Medulla oblongata (tissue), 1 donor: ENCODE measurements at regions not wholly inside any gene's neighbourhood (a gene's known extent, or its start where the extent isn't known, plus 50 kb on each side); places are given as distances from the start of the nearest gene placed in this dataset.

Experiments used
- DNase-seq: peaks from one replicate; pipeline ENCODE4 v3.0.0-alpha.2; 2015; ENCODE audit errors: extremely low spot score

DNA sequence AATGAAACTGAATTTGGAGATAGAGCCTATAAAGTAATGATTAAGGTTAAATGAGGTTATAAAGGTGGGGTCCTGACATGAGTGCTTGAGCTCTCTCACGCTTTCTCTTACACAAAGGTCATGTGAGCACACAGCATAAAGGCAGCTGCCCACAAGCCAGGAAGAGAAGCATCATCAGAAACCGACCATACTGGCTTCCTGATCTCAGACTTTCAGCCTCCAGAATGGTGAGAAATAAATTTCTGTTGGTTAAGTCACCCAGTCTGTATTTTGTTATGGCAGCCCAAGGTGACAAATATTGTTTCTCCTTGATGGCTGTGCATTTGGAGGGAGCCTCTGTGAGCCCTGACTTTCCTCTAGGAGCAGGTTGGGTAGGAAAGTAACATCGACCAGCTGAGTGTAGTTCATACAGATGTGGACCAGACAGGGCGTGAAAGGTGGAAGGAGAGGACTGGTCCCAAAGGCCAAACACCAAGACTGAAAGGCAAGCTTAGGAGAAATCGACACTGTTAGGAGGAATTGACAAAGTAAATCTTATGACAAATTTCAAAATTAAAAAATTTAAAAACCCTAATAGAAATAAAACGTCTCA is 97.6 kb upstream of the SLC38A2 start:
- DNase-seq = no peak

DNA sequence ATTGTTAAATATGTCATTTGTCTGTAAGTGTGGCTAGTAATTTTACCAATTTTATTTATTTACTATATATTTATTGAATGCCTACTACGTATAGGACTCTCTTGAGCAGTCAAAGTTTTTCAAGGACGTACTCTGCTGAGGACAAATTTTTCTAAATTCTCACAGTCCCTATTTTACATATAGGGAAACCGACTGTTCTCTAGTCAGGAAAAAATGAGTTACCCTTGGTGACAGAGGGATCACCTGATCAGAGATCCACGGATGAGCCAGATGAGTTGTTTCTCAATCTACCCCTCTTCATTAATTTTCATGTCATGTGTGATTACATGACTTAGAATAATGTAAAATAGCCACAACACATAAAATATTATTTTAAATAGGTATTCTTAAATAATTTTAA is 96.2 kb upstream of the SLC38A2 start:
- DNase-seq = no peak

DNA sequence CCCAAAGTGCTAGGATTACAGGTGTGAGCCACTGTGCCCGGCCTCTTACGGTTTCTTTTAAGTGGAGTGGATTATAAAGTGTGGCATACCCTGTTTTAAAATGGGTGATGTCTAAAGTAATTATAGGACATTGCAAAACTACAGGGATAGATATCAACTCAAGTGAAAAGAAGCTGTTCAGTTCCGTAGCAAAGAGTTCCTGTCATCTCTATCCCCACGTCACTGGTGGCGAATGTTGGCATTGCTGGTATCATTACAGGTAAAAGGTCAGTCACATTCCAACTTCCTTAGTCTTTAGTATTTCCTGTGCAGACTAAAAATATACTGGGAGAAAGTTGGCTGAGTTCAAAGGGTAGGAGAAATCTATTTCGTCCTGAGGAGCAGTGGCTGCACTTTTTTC is 95.6 kb upstream of the SLC38A2 start:
- no peak for DNase-seq

DNA sequence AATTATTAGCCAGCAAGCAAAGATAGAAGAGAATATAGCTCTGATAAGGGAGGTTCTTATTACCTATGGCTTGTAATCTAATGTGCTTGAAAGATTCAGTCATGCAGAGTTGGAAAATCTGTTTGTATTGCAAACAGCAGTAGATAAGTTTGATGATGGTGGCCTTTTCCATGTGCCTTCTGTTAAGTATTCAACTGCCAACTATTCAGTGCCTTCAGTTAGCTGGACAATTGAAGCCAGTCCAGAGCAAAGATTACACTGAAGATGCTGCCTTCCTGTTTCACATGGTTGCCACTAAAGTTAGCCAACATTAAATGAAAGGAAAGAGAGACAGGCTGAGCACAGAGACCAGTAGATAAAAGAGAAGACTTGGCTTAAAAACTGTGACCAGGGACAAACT is 92.7 kb upstream of the SLC38A2 start:
- DNase-seq = no peak

DNA sequence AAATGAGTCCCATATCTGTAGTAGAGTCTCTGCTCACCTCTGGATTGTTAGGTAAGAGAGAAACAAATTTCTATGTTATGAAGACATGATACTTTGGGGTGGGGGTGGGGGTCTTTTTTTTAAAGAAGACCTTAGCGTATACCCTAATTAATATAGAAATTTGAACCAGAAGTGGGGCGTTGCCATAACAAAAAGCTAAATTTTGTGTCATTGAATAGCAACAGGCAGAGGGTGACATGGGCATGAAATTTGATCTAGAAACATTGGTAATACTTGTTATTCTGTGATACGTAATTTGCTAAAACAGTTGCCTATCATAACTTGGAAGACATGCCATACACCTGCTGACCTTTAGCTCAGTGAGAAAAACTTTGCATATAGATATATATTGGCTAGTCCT is 92.3 kb upstream of the SLC38A2 start:
- DNase-seq = no peak

DNA sequence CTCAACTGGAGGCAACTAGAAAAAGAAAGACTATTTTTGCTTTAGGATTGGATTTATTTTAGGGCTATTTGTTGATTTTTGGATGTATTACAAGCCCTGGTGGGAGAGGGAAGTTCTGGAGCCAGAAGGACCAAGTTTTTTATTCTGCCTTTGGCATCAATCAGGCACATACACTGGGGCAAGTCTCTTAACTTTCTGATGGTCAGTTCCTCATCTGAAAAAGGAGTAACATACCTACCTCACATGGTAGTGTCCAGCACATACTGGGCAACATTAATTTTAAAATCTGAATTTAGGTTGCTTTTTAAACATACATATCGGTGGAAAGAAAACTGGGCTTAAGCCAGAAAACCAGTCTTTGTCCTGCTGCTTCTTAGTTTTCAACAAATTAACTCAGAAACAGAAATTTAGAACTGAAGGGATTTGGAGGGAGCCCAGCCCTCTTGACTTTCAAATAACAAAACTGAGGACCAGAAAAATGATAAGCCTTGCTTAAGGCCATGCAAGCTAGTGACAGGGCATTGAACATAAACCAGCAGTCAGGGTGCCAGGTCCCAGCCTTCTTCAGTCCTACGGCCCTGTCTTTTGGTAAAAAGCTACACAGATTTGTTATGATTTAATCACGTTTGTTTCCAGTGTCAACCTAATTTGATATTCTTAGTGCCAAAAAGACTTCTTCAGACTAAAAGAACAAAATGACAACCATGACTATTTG is 90.2 kb upstream of the SLC38A2 start:
- peak; percentile 23 for DNase-seq

DNA sequence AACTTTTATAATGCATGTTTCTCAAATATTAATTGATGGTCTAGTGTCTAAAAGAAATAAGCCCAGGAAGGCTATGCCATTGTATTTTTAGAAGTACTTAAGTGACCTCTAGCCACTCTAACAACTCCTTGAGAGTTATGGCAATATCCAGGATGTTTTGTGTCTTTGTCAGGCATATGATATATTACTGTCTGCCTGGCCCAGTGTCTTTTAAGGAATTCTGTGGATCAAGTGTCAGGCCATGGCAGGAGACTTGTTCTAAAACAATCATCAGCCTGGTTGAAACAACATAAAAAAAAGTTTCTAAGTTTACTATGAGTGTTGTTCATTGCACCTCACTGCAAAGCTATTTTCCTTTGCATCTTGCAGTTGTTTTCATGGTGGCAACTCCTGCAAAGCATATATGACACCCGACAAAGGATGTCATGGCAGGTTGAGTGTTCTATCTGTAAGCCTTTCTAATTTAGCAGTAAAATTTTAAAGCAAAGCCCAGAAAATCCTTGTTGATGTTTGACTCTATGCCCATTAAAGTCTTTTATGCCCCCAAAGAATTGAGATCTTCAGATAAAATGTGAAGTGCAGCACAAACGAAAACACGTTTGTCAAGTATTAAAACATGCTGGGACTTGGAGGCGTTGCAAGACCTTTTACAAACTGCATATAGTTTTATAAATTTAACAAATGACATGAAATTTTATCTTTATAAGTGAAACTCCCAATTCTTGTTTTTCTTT is 89.5 kb upstream of the SLC38A2 start:
- DNase-seq = no peak

DNA sequence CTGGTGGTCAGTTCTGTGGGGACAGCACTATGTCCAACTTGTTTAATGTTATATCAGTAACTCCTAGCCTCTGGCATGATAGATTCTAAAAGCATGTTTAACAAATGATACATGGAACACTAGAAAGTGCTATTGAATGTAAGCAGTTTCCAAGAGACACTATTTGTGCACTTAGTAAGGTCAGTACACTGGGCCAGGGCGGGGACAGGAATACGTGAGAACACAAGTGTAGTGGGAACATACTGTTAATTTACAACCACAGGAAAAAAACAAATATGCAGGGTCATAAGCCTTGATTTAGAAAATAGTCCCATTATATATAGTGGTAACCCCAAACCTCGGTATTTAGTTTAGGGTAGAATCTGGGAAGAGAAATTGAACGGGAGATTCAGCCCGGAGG is 88.9 kb upstream of the SLC38A2 start:
- no peak for DNase-seq

DNA sequence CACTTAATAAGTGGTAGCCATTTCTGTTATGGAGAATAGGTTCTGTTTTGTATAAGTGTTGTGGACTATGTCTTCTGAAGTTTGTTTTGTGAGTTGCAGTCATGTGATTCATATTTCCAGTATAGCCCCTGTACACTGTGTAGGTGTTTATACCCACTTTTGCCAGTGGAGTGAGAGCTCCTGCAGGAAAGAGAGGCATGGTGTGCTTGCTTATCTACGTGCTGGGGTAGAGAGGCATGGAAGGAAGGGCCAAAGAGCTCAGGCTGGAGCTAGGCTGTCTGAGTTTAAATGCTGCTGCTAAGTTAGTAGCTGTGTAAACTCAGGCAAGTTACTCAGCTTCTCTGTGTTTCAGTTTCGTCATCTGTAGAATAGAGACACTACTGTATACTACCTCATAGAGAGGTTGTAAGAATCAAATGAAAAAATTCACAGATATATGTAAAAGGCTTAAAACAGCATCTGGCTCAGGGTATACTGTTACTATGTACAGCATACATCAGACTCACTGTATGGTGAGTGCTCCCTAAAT is 88.2 kb upstream of the SLC38A2 start:
- no peak for DNase-seq

DNA sequence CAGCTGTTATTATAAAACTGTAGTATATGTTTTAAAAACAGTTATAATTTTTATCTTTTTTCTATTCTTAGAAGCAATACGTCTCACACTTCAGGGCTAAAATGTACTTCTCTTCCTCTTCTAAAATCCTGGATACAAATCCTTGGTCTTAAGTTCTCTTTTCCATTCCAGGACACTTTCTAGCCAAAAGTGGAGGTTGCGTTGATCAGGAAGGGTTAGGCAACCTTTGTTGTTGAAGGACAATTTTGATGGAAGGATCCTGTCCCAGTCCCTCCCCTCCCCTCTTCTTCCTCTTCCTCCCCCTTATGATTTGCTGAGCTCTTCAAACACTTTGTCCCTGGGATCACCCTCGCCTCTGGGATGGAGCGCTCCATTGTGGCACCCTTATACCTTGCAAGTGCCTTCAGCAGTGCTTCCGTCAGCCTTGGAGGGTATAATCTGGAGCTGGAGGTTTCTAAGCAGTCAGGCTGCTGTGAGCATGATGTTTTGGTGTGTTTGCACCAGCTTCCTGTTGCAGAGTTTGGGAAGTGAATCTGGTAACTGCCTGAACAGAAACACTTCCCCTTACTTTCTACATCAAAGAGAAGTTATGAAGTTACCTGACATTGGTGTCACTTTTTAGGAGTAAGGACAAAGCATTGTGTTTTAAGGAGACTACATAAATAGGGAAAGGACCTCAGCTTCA is 87.4 kb upstream of the SLC38A2 start:
- peak; percentile 65 for DNase-seq

DNA sequence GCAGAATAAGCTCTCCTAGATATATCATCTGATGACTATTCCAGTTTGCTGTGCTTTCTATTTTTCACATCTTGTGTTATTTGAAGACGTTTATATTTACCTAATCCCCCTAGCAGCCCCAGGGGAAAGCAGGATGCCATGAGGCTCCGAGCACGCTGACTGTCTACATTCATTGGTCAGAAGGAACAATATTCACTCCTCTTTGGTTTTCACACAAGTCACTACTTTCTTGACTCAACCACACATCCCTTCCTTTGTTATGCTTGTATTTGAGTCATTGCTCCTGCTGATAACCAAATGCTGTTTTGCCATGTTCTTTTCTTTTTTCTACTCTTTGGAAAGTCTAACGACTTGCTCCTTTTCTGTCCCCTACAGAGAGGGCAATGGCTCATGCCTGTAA is 86.5 kb upstream of the SLC38A2 start:
- no peak for DNase-seq

DNA sequence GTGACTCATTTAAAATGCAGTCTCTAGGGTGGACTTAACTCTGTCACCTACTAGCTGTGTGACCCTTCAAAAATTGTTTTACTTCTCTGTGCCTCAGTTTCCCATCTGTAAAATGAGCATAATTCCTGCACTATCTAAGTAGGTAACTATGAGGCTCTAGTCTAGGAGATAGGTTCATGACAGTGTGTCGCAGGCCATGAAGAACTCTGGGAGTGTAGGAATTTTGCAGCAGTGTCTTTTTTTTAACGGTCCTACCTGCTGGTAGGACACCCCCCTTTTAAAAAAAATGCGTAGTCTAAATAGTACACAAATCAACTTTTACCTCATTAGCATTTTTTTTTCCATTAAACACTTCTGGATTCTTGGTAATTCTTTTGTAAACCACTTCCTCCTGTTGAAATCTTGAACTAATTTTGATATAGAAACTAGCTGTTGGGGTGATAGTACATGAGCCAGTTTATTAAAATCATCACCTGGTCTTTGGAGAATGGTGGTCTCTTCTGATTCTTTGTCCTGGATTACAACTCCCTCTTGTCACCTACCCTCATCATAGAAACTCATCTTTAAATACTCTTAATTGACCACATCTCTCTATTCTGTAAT is 86.0 kb upstream of the SLC38A2 start:
- no peak for DNase-seq

DNA sequence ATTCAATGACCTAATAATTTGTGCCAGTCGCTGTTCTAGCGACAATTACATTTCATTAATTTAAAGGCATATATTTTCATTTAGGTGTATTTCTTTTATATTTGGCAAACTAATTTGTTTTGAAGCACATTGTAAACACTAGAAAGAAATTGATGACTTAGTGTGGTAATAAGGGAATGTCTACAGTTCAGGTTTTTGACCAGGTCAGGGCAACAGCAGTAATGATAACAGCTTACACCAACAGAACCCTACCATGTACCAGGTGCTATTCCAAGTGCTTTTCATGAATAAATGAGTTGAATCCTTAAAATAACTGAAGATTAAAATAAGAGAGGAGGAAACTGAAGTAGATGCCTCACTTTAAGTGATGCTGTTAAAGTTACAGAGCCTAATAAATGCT is 85.4 kb upstream of the SLC38A2 start:
- no peak for DNase-seq

DNA sequence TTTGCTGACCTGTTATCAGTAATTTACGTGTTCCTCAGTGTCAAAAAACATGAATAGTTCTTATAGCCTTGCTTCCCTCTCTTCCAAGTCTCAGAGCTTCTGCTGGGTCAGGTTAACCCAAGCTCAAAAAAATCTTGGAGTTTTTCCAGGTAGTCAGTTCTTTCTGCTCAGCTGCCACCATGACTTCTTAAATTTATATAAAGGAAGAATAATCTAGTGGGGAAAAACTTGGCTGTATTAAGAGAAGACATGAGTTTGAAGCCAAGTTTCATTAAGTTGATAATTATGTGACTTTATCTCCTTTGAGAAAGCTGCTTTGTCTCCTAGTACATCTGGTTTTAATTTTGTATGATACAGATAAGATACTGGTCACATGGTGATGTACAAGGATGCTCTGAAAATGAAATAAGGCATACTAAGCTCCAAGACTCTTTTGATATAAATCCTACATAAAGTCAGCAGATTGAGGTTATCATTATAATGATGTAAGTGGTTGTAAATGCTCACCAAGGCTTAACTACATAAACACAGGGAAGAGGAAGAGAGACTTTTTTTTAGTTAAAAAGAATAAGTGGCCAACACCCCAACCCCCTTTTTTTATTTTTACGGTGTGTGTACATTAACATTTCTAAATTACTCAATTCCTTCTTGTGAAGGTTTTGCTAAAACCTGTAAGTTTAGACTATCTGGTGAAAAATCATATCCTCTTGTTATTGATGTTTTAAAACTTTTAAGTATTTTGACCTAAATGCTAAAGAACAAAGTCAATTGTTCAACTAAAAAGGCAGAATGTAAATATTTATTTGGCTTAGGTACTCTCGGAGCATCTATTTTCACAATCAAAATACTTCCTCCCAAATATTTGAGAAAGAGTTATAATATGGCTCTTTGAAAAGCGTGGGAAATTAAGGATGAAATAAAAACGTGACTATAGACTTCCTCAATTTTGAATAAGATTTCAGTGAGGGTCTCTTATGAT is 84.1 kb upstream of the SLC38A2 start:
- no peak for DNase-seq

DNA sequence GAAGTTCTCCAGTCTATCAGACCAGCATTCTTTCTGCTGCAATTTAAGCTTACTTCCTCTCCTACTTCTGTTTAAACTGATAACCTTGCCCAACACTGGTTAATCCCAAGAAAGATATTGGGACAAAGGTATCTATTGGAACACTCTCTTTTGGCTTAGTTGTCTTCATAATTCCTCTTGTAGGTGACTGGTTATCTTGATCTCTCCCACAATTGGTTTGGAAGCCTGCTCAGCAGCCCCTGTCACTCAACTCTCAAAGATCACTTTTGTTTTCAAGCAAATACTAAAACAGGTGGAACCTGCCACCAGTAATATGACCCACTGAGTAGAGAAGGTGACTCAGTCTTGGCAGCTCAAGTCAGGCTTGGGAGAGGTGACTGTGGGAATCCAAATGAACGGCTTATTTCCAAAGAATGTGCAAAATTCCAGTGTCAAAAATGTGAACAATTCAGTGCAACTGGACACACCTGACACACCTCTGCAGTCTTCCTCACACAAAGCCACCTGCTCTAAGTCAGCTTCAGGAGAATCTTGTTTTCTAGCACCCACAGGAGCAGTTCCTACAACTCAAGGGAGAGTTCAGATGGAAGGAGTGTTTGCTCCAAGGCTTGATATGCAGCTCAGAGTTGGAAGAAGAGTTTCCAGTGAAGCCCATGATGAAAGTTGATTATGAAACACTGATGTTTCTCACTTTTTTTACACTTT is 83.2 kb upstream of the SLC38A2 start:
- no peak for DNase-seq

DNA sequence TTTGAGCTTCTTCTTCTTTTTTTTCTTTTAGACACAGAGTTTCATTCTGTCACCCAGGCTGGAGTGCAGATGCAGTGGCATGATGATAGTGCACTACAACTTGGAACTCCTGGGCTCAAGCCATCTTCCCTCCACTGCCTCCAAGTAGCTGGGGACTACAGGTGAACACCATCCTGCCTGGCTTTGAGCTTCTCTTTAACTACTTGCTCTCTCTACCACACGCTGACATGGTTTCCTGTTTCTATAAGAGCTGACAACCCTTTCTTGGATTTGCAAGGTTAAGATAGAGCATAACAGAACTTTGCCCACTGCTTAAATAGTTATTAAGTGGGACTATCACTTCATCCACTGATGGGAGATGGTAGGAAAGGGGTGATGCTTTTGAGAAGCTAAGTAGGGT is 82.4 kb upstream of the SLC38A2 start:
- DNase-seq = no peak

DNA sequence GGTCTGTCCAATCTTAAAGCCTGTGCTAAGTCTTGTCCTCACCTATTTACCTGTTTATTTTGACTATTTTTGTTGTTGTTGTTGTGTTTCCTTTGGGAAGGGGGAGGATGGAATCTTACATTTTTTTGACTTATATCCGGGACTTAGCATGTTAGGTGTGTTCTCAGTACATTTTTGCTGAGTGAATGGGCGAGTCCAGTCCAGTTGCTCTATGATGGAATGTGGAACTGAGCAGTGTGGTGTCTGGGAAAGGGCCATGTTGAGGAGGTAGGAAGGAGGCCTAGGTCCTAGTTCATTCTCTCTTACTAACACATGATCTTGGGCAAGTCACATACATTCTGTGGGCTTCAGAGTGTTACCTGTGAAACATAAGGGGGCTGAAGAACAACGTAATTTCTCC is 80.9 kb upstream of the SLC38A2 start:
- DNase-seq = no peak

DNA sequence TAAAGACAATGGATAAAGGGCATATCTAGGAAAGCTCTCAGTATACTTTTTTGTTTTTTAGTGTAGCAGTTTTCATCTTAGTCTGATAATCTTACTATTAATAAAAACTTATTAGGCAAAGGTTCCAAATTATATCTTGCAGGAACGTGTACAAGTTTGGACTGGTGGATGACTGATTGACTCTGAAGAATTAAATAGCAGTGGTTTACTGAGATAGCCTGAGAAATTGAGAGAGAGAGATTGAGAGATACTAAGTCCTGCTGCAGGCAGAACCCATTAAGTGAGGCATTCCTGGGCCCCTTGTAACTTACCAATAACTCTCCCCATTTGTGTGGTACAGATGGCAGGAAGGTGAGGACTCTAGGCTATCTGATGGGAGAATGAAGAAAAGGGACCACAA is 80.2 kb upstream of the SLC38A2 start:
- DNase-seq = no peak

DNA sequence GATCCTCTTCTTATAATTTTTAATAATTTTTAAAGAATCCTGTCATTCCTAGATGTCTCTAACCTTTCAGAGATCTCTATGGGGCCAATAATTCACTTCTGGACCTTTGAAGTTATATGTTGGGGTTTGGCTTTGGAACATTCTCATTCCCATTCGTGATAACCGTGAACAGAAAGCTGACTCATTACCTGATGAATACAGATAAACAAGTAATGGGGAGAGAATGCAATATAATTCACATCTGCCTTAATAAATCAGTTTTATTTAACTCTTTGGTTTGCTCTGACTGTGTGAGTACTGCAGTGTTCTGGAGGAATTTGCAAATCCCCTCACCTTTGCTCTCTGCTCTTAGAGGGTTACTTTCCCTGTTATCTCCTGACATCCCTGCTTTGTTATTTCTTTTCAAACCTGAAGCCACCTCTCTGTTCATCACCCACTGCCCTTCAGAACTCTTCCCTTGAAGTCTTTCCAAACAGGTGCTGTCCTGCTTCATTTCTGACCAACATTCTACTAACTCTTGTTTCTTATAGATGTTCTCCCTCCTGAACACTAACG is 79.6 kb upstream of the SLC38A2 start:
- no peak for DNase-seq
